Upper lobe of left lung (tissue), 4 donors: ENCODE measurements at regions not wholly inside any gene's neighbourhood (a gene's known extent, or its start where the extent isn't known, plus 50 kb on each side); places are given as distances from the start of the nearest gene placed in this dataset.
"Not testable (repeated sequence)": the region's sequence is repeated elsewhere in the genome, so short reads cannot be mapped to it uniquely, and the experiment has no call there.

Source experiments
- POLR2AphosphoS5 ChIP-seq, 2 donors: sonication (generic); formaldehyde crosslinking; IDR thresholded peaks; one replicate each; pipeline ENCODE4 v1.5.1; 2017; ENCODE audit warnings: antibody characterized with exemption in 2 of 2
- TF ChIP-seq, protein P1 (sequence below), 6 experiments: fragments of 450-650 bp in 4 of 6; fragments of 200-600 bp in 2 of 6; sonication (generic) in 2 of 6; IDR thresholded peaks; one replicate each; pipeline ENCODE4 v1.5.1; 2016 to 2019; ENCODE audit warnings: antibody characterized with exemption in 6 of 6

DNA sequence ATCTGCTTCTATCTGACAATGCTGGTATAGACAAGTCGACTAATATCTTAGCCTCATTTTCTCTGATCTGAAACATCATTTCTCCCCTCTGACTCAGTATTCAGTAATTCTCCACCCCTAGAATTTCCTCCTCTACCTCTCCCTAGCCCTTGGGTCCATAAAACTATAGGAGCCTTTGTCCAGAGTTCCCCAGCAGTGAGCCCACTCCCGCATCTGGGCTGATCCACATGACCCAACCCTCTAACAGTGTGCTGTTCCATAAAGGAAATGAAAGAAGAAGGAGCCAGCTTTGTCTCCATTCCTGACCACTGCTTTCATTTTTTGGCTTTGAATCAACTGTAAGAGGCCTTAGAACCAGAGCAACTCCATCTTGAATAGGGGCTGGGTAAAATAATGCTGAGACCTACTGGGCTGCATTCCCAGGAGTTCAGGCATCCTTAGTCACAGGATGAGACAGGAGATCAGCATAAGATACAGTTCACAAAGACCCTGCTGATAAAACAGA lies 222.7 kb upstream of the CDH8 start:
- TF ChIP-seq, protein P1, sequence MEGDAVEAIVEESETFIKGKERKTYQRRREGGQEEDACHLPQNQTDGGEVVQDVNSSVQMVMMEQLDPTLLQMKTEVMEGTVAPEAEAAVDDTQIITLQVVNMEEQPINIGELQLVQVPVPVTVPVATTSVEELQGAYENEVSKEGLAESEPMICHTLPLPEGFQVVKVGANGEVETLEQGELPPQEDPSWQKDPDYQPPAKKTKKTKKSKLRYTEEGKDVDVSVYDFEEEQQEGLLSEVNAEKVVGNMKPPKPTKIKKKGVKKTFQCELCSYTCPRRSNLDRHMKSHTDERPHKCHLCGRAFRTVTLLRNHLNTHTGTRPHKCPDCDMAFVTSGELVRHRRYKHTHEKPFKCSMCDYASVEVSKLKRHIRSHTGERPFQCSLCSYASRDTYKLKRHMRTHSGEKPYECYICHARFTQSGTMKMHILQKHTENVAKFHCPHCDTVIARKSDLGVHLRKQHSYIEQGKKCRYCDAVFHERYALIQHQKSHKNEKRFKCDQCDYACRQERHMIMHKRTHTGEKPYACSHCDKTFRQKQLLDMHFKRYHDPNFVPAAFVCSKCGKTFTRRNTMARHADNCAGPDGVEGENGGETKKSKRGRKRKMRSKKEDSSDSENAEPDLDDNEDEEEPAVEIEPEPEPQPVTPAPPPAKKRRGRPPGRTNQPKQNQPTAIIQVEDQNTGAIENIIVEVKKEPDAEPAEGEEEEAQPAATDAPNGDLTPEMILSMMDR (IDR thresholded peaks at IDR 0.05): not testable (repeated sequence)
- not testable (repeated sequence) for TF ChIP-seq POLR2AphosphoS5 (IDR thresholded peaks at IDR 0.05)
